ENCODE measurements at regions not wholly inside any gene's neighbourhood (a gene's known extent, or its start where the extent isn't known, plus 50 kb on each side); places are given as distances from the start of the nearest gene placed in this dataset.

DNA sequence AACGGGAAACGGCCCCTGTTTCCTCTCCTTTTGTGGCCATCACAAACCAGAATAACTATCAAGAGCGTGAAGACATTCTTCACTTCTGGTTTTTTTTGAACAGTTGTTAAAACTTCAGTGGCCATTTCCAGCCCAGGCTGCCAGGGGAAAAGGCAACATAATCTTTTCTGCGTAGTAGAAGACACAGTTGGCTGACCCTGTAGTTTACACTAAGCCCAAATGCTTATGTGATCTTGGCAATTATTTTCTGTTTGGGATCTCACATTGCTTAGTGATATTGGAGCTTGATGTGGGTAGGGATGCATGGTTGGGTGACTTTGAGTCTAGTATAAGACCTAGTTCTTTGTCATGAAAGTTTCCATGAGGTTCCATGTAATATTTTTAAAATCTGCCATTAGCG, 449.4 kb upstream of the CDH4 start:
- TF ChIP-seq, protein P1, sequence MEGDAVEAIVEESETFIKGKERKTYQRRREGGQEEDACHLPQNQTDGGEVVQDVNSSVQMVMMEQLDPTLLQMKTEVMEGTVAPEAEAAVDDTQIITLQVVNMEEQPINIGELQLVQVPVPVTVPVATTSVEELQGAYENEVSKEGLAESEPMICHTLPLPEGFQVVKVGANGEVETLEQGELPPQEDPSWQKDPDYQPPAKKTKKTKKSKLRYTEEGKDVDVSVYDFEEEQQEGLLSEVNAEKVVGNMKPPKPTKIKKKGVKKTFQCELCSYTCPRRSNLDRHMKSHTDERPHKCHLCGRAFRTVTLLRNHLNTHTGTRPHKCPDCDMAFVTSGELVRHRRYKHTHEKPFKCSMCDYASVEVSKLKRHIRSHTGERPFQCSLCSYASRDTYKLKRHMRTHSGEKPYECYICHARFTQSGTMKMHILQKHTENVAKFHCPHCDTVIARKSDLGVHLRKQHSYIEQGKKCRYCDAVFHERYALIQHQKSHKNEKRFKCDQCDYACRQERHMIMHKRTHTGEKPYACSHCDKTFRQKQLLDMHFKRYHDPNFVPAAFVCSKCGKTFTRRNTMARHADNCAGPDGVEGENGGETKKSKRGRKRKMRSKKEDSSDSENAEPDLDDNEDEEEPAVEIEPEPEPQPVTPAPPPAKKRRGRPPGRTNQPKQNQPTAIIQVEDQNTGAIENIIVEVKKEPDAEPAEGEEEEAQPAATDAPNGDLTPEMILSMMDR (IDR thresholded peaks at IDR 0.05), result no peak
- TF ChIP-seq SIN3A (IDR thresholded peaks at IDR 0.05; ENCODE audit: borderline replicate concordance, insufficient read depth, low read depth, low read length), result no peak

Data from Panc1 (cell line).